ENCODE measurements at regions not wholly inside any gene's neighbourhood (a gene's known extent, or its start where the extent isn't known, plus 50 kb on each side); places are given as distances from the start of the nearest gene placed in this dataset.

DNA sequence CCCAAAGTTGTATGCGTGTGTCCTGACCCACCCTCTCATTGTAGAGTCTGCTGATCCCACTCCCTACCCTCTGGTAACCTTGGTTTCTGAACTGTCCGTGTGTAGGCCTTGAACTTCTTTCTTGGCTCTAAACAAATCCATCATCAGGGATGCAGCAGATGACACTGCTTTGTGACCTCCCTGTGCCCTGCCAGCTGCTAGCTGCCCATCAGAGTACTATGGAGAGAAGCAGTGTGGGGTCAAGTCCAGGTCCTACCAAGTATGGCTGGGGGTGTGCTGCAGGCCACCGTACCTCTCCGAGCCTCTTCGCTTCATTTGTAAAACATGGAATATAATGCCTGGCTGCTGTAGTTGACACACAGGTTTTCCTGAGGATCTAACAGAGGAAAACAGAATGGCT is 183.5 kb upstream of the RBPJ start:
- no peak for DNase-seq (ENCODE audit: low read depth in 2 of 2)

DNA sequence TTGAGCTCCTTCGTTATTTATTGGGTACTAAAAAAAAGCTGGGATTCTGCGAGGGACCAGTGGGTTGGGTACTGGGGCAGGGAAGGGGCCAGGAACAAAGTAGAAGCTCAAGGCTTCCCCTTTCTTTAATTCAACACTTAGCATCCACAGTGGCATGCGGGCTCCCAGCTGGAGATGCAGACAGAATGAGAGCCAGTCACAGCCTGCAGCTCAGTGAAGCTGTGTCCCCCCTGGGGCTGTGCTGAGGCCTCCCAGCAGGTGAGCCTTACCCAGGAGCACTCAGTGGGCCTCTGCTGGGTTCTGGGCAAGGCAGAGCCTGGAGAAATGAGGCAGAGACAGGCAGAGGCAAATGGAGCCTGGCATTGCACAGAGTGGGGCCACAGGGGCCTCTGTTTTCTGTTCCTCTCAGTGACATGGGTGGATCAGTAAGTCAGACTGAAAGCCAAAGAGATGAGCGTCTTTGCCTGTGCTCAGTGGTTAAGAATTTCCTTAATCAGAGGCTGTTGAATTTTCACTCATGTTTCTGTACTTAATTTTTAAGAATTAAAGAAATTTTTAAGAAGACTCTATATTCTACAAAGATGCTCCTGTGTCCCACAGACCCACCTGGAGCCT is 181.4 kb upstream of the RBPJ start:
- DNase-seq (ENCODE audit: low read depth in 2 of 2), result no peak

DNA sequence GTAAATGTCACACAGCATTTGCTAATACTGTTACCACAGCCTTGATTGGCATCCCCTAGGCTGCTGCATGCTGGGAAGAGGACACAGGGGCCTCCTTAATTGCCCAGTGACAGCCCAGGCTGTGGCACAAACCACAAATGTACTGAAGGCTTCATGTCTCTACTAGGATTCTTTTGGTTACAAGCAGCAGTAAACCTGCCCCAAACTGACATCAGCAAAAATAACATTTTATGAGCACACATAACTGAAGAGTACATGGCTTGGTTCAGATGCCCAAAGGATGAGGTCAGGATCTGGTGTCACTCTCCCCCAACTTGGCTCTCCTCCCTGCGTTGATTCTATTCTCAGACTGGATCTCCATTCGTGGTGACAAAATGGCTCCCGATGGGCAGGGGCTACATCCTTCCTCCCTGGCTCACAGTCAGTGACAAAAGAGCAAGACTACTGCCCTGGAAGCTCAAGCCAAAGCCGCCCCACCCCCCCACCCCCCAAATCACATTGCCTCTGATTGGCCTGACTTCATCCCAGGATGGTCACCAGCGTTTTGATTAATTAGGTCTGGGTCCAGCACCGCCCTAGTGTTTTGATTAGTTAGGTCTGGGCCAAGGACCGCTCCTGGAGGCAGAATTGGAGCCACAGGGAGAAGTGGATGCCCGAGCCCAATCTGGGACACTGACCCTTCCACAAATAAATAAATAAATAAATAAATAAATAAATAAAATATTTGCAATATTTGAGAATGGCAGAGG is 180.5 kb upstream of the RBPJ start:
- no peak for DNase-seq (ENCODE audit: low read depth in 2 of 2)

DNA sequence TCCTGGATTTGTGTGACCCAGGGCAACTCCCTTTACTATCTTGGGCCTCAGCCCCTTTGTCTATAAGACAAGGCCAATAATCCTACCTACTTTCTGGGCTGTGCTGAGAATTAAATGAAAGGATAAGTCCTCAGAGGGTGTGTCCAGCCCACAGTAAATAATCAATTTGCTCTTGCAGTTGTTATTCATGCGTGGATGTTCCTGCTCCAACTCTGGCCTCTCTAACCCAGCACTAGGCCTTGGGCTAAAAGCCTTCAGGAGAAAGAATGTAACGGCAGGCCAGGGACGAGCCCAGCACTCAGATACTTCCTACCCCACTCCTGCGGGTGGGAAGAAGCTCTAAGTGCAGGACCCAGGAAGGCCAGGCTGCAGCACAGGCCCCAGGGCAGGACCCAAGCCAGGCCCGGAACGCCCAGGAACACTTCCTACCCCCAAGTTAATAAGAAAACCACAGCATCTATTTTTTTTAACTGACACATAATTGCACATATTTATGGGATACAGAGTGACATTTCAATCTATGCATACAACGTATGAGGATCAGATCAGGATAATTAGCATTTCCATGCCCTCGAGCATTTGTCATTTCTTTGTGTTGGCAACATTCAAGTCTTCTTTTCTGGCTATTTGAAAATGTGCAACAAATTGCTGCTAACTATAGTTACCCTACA is 179.6 kb upstream of the RBPJ start:
- DNase-seq (ENCODE audit: low read depth in 2 of 2), result no peak

DNA sequence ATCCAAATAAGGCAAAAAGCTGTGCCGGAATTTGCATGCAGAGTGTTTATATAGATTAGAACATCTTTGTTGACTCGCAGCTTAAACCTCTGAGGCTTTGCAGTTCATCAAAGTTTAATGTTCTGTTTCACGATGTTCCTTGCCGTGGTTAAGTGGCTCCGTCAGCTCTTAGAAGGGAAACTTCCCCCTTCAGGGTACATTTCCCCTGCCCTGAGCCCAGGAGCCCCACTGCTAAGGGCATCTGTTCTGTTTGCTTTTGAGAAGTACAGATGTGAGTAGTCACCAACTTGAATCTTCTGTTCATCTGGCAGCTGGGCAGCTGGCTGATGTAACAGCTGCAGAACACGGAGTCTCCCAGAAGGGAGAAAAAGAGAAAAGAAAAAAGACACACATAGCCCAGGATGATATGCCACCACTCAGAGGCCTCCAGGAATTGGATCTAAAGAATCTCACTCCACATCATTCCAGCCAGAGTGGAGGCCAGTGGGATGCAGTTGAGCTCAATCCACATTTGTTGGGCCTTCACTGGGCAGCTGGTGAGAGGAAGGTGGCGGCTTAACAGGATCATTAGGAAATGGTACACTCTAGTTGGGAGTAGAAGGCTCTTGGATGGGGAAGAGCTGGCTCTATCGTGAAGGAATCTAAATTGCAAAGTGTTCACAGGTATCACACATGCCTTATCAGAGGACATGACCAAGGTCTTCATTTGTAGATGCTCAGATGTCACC is 178.7 kb upstream of the RBPJ start:
- DNase-seq (ENCODE audit: low read depth in 2 of 2), result no peak

DNA sequence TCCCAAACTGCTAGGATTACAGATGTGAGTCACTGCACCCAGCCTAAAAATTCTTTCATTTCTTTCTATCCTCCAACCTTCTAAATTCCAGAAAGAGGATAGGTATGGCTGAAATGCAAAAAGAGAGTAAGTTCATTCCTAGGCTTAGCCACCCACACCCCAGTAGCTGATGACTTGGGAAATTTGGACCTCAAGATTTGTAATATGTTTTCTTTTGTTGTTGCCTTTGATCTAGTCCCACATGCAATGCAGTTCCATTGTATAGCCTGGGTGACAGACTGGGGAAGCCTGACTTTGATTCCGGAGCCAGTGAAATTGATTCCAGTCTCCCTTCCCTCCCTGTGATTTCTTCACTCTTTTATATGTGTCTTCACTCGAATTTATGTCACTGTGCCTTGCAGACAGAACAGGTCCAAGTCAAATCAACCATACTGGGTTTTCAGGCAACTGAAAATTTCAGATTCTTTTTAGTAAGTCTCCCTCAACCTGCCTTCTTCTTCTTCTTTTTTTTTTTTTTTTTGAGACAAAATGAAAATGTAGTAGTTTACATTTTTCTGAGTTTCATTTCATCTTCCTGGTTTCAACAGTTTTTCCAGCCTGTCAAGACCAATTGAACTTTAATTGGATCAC is 176.2 kb upstream of the RBPJ start:
- no peak for DNase-seq (ENCODE audit: low read depth in 2 of 2)

DNA sequence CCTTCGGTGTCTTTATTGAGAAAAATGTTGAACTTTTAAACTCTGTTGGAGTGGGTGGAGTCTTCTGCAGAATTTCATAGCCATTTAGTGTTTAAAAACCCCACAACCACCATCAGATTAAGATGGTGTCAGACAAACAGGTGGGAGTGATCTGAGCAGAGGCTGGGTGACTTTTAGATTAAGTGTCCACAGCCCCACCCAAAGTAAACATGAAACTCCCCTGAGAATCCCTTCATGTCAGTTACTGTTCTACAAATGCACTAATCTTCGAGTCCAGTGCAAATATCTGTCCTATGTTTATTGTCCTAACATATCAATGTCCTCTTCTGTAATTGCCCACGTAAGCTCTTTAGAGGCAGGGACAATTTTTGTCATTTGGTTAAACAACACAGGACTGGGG is 175.6 kb upstream of the RBPJ start:
- no peak for DNase-seq (ENCODE audit: low read depth in 2 of 2)

DNA sequence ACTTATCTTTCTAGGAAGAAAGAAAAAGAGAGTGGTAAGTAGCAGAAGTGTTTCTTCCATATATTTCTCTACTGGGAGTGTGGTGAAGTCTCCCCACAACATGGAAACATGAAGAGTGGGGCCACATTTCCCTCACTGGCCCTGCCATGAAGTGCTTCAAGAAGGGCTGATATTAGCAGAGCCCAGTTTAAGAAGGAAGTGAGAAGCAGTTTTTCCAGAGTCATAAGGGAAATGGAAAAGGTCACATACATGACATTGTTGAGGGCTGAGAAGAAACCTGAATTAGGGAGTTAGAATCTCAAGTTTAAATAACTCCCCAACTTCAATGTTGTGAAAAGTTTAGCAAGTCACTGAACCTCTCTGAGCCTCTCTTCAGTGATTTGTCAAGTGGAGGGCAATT is 171.9 kb upstream of the RBPJ start:
- DNase-seq (ENCODE audit: low read depth in 2 of 2), result no peak

DNA sequence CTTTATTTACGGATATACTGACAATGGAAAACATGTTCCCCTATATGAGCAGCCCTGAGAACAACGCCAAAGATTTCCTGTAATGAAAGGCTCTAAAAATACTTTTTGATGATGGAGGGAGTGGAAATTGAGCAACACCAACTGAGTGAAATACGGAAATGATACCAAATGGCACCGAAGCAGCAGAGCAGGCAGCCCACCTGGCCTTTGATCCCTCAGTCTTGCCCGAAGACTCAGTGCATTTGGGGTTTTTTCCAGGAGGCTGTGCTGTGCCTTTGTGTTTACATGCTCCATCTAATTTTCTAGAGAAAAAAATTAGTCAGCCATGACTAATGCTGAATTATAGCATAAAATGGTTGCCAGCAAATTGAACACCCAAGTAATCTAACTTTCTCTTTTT is 169.9 kb upstream of the RBPJ start:
- DNase-seq (ENCODE audit: low read depth in 2 of 2), result peak in 1 of 2 donors; percentile 49

DNA sequence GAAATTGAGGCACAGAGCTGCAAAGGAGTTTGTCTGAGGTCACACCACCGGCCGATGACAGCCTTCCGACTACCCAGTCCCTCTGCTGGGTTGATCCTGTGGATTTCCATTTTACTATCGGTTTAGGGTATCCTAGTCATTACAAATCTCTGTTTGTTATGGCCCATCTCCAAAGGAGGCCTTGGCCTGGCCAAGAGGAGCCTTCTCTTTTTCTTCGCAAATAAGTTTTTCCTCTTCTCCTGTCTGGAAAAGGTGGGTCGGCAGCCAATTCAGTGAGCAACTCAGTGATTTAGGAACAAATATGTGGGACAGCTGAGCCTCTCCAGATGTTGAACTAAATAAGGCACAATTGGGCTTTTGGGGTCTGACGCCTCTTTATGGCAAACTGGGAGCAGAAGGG is 169.2 kb upstream of the RBPJ start:
- DNase-seq (ENCODE audit: low read depth in 2 of 2), result no peak

DNA sequence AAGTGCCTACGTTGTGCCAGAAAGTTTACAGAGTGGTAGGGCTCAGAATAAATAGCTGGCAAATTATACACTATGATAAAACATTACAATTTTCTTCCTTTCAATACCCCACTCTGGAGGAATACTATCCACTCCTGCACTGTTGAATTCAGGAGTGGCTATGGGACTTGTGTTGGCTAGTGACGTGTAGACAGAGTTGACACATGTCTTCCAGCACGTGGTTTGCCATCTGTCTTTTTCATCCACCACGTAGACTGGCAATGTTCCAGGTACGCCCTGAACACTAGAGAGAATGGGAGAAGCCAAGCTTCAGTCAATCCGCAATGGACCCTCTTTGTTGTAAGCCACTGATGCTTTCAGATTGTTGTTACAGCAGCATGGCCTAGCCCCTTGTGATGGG is 168.8 kb upstream of the RBPJ start:
- no peak for DNase-seq (ENCODE audit: low read depth in 2 of 2)

DNA sequence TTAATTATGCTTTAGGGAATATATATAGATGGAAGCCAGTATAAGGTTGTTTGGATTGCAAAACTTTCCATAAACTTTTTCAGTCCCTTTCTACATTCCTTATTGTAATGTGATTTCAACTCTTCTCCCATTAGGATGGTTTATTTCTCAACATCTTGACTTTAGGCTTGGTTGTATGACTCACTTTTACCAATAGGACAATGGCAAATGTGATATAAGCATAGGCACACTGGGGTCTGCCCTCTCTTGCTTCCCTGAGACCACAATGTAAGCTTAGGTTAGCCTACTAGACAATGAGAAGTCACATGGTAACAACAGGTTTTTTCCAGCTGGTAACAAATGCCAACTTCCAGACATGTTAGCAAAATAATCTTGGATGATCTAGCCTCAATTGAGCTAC is 163.3 kb upstream of the RBPJ start:
- DNase-seq (ENCODE audit: low read depth in 2 of 2), result no peak

DNA sequence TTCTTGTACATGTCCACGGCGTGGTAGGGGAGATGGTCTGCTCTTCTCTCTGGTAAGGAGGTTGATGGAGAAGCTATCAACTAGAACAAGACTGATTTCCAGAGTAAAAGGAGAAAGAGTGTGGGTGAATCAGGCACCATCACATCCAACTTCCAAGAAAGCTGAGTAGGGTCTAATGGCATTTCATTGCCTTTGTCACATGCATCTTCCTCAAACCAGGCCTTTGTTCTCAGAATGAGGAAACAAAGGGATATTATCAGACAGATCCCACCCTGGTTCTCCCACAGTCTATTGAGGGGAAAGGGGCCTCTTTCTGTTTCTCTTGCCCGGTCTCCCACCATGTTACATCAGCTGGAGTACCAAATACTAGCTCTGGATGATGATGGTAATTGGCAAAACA is 160.2 kb upstream of the RBPJ start:
- no peak for DNase-seq (ENCODE audit: low read depth in 2 of 2)

DNA sequence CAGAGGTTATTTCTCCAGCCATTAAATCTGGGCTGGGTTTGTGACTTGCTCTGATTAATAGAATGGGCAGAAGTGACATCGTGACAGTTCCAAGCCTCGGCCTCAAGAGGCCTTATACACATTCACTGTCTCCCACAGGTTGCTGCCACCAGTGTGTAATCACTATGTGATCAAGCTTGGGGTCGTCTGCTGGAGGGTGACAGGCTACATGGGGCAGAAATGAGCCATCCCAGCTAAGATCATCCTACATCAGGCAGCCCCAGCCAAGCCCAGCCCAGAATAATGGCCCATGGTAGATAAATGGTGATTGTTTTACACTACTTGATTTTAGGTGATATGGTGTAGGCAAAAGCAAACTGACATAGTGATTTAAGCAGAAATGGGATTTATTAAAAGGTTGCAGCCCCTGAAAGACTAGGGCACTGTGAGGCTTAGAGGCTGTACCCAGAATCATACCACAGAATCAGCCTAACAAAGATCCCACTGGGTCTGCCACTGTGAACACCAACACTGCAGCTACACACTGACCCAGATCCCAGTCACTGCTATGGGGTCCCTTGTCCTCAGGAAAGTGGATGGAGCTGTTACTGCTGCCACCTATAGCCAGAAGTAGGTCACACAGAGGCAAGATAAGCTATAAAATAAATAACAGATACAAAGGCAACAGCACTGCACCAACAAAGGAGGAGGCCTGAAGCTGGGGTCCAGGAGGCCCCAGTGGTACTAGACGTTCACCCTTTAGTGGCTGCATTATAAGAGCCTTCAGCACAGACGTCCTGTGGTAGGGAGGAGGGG is 159.6 kb upstream of the RBPJ start:
- DNase-seq (ENCODE audit: low read depth in 2 of 2), result no peak

DNA sequence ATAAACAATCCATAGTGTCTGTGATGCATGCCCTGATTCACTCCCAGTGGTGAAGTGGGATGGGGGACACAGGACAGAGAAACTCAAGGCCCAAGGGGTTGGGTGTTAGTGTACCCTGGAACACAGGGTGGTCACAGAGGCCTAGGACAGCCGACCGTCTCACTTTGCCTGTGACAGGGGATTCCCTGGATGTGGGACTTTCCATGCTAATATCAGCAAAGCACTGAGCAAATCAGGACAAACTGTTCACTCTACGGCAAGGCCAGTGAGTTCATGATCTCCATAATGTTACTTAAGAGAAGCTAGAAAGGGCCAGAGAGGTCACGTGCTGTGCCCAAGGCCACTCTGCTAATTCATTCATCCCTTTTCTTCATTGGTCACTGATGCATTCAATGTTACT is 158.7 kb upstream of the RBPJ start:
- DNase-seq (ENCODE audit: low read depth in 2 of 2), result no peak

DNA sequence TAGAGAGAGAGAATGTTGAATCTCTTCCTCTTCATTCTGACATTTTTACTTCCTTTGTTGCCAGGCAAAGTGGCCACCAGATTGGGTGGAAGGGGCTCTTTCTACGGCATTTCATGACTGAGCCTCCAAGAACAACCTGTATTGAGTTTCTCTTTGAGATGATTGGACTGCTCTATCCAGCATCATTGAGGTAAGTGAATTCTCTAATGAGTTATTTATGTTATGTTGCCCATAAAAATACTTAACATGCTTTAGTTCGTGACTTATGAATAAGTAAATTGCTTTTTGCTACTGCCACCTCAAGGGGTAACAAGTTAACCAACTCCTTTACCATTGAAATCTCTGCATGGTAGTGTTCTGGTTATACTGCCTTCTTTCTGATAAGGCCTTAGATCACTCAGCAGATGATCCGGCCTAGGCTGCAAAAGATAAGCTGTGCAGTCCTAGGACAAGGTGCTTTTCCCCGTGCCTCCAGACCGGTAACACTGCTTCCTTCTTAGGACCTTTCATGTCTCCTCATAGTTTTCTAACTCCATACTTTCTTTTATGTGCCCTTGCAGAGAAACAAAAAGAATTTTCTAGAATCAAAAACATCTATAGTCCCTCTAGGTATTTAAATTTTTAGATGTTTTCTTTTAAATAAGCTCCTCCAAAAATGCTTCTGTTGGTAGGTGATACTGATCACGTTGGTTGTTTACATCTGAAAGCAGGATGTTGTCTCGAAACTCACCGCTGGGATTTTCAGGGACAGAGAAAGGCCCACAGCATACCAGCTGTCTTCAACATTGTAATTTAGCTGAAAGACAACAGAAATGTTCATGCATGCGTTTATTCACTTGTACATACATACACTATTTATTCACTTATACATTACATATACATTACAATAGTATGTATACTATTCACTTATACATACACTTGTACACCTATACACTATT is 157.1 kb upstream of the RBPJ start:
- DNase-seq (ENCODE audit: low read depth in 2 of 2), result no peak

DNA sequence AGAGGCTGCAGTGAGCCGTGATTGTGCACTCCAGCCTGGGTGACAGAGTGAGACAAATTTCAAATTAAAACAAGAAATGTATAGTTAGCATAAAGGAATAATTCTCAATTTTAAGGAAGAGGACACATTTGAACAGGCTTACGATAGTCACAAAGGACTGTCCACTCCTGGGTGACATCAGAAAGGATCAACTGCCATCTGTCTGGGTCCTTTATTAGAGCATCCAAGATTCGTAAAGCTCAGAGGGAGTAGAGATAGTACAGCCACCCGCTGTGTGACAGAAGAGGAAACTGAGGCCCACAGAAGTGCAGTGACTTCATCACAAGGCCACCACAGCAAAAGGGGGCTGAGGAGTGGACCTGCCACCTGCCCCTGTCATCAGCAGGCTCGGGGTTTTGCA is 149.3 kb upstream of the RBPJ start:
- DNase-seq (ENCODE audit: low read depth in 2 of 2), result no peak

DNA sequence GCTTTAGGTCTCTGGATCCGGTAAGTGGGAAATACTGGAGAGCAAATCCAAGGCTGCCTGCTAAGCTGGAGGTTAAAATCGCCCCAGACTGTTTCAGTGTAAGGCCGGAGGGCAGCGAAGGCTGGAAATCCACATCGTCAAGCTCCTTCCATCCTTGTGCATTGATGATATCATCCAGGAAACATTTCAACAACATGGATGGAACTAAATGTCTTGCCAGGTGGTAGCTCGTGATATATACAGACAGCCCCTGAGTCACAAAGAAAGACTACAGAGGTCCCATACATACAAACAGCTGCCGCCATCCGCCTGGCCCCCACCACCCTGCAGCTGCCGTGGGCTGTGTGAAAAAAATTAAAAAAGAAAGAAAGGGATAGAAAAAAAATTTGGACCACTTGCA is 148.9 kb upstream of the RBPJ start:
- DNase-seq (ENCODE audit: low read depth in 2 of 2), result no peak

DNA sequence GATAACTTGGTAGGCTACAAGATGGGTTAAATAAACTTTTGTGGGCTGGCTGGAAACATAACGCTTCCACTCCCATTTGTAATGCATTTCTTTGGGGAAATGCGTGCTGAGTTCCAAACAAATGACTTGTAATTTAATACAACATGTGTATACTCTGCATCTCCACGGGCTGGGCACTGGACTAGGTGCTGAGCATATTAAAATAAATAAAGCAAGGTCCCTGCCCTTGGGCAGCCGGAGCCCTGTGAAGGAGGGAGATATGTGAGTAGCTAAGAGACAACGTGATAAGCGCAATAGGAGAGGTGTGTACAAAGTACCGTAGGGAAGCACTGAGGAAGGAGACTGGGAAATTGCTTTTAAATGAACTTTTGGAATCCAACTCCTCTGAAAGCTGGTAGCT is 147.2 kb upstream of the RBPJ start:
- DNase-seq (ENCODE audit: low read depth in 2 of 2), result no peak

DNA sequence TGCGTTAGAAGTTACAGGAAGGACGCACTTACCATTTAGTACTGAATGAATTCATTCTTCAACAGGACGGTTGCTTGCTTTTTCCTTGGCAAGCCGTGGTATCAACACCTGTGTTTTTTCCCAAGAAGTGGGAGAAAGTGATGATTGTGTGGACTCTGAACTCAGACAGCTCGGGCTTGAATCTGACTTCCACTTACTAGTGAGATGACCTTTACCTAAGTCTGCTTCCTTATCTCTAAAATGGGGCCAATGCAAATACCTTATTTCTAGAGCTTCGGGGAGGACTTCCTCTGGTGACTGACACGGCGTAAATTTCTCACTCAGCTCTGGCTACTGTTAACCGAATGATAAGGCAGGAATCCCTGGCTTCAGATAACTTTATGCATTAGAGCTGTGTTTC is 146.8 kb upstream of the RBPJ start:
- DNase-seq (ENCODE audit: low read depth in 2 of 2), result no peak
